ENCODE measurements at regions not wholly inside any gene's neighbourhood (a gene's known extent, or its start where the extent isn't known, plus 50 kb on each side); places are given as distances from the start of the nearest gene placed in this dataset.

DNA sequence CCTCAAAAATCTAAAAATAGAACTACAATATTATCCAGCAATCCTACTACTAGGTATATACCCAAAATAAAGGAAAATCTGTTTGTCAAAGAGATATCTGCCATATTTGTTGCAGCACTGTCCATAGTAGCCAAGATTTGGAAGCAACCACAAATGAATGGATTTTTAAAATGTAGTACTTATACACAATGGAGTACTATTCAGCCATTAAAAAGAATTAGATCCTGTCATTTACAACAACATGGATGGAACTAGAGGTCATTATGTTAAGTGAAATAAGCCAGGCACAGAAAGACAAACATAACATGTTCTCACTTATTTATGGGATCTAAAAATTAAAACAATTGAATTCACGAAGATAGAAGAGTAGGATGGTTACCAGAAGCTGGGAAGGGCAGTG lies 135.7 kb upstream of the CCDC28A start:
- Histone ChIP-seq H3K27me3 (ENCODE audit: insufficient read depth, low read depth) (no peaks in the 10 kb centered on the region), H4K20me1 (ENCODE audit: insufficient read depth) (no peaks in the 10 kb centered on the region), H3K79me2 (ENCODE audit: insufficient read depth, low read depth) (no peaks in the 10 kb centered on the region), H3K4me2 (no peak overlapping the region), H3K36me3 (ENCODE audit: insufficient read depth) (no peaks in the 10 kb centered on the region), H3K4me3 (IDR thresholded peaks at IDR 0.05; ENCODE audit: insufficient read depth, low read depth, low read length) (no peak overlapping the region), H2AFZ (ENCODE audit: low read depth) (no peak overlapping the region), H3K9ac (no peak overlapping the region), H3K4me1 (ENCODE audit: low read depth, poor library complexity, severe bottlenecking) (no peaks in the 10 kb centered on the region), H3K27ac (no peak overlapping the region)
- TF ChIP-seq, protein P1, sequence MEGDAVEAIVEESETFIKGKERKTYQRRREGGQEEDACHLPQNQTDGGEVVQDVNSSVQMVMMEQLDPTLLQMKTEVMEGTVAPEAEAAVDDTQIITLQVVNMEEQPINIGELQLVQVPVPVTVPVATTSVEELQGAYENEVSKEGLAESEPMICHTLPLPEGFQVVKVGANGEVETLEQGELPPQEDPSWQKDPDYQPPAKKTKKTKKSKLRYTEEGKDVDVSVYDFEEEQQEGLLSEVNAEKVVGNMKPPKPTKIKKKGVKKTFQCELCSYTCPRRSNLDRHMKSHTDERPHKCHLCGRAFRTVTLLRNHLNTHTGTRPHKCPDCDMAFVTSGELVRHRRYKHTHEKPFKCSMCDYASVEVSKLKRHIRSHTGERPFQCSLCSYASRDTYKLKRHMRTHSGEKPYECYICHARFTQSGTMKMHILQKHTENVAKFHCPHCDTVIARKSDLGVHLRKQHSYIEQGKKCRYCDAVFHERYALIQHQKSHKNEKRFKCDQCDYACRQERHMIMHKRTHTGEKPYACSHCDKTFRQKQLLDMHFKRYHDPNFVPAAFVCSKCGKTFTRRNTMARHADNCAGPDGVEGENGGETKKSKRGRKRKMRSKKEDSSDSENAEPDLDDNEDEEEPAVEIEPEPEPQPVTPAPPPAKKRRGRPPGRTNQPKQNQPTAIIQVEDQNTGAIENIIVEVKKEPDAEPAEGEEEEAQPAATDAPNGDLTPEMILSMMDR (conservative IDR thresholded peaks at IDR 0.05; ENCODE audit: low read depth, low read length) = no peak

DNA sequence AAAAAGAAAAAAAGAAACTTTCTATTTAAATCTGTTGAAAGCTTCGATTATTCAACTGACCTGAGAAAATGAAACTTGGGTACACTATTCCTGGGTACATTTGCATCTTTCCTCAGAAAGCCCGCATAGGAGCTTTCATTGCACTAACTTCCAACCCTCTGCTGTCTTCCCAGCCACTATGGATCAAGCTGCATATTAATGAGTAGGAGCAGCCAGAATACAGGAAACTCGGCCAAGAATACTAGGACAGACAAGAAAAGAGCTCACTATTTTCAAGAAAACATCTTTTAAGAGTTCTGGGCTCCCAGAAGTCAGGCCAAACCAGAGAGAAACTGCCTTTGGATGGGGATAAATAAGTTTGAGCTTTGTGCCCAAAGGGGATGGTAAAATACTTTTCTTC lies 135.0 kb upstream of the CCDC28A start:
- Histone ChIP-seq H3K27ac (no peak overlapping the region), H3K4me2 (no peak overlapping the region)

DNA sequence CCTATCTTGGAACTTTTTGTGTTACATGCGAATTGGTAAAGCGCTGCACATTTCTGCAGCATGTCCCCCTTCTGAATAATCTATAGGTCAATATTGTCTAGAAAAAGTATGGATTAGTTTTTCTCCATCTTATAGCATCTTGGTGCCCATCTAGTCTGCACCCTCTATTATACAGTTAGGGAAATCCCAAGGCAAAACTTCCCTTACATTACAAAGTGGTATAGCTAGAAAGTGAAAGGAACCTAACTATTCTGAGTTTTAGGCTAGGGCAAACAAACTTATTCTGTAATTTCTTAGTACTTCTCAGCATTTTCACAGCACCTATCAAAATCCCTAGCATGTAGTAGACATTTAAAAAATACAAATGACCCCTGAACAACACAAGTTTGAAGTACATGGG lies 133.5 kb upstream of the CCDC28A start:
- Histone ChIP-seq H3K9ac (no peak overlapping the region), H3K4me2 (no peak overlapping the region), H3K4me3 (IDR thresholded peaks at IDR 0.05; ENCODE audit: insufficient read depth, low read depth, low read length) (no peak overlapping the region), H3K36me3 (ENCODE audit: insufficient read depth) (no peaks in the 10 kb centered on the region), H3K27me3 (ENCODE audit: insufficient read depth, low read depth) (no peaks in the 10 kb centered on the region), H4K20me1 (ENCODE audit: insufficient read depth) (no peaks in the 10 kb centered on the region), H3K4me1 (ENCODE audit: low read depth, poor library complexity, severe bottlenecking) (no peaks in the 10 kb centered on the region), H2AFZ (ENCODE audit: low read depth) (no peak overlapping the region), H3K79me2 (ENCODE audit: insufficient read depth, low read depth) (no peaks in the 10 kb centered on the region), H3K27ac (no peak overlapping the region)
- TF ChIP-seq, protein P1 (conservative IDR thresholded peaks at IDR 0.05; ENCODE audit: low read depth, low read length) = no peak

More for the DNA sequence above, 135.0 kb upstream of the CCDC28A start:
- no peaks in the 10 kb centered on the region for H3K36me3 ChIP-seq (ENCODE audit: insufficient read depth)
- no peak overlapping the region for H3K4me3 ChIP-seq (IDR thresholded peaks at IDR 0.05; ENCODE audit: insufficient read depth, low read depth, low read length)
- H3K79me2 ChIP-seq (ENCODE audit: insufficient read depth, low read depth) = no peaks in the 10 kb centered on the region
- TF ChIP-seq, protein P1 (conservative IDR thresholded peaks at IDR 0.05; ENCODE audit: low read depth, low read length) = no peak
- H3K4me1 ChIP-seq (ENCODE audit: low read depth, poor library complexity, severe bottlenecking) = no peaks in the 10 kb centered on the region
- H3K9ac ChIP-seq = no peak overlapping the region
- H3K27me3 ChIP-seq (ENCODE audit: insufficient read depth, low read depth) = no peaks in the 10 kb centered on the region
- no peaks in the 10 kb centered on the region for H4K20me1 ChIP-seq (ENCODE audit: insufficient read depth)
- H2AFZ ChIP-seq (ENCODE audit: low read depth) = no peak overlapping the region

DNA sequence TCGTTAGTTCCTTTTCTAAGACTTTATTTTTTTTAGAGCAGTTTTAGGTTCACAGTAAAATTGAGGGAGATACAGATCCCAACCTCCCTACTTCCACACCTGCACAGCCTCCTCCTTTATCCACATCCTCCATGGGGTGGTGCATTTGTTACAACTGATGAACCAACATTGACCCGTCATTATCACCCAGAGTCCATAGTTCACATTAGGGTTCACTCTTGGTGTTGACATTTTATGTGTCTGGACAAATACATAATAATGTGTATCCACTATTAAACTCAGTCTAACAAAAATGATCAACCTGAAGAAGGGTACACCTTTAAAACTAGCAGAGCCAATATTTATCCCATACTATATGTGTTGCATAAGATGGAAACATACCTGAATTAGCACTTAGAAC lies 130.4 kb upstream of the CCDC28A start:
- H3K4me1 ChIP-seq (ENCODE audit: low read depth, poor library complexity, severe bottlenecking) = no peaks in the 10 kb centered on the region
- no peak overlapping the region for H3K4me3 ChIP-seq (IDR thresholded peaks at IDR 0.05; ENCODE audit: insufficient read depth, low read depth, low read length)
- no peak overlapping the region for H3K4me2 ChIP-seq
- no peaks in the 10 kb centered on the region for H3K79me2 ChIP-seq (ENCODE audit: insufficient read depth, low read depth)
- no peaks in the 10 kb centered on the region for H3K27me3 ChIP-seq (ENCODE audit: insufficient read depth, low read depth)
- no peaks in the 10 kb centered on the region for H3K36me3 ChIP-seq (ENCODE audit: insufficient read depth)
- no peaks in the 10 kb centered on the region for H4K20me1 ChIP-seq (ENCODE audit: insufficient read depth)
- no peak overlapping the region for H2AFZ ChIP-seq (ENCODE audit: low read depth)
- TF ChIP-seq, protein P1 (conservative IDR thresholded peaks at IDR 0.05; ENCODE audit: low read depth, low read length) = no peak
- no peak overlapping the region for H3K9ac ChIP-seq
- no peak overlapping the region for H3K27ac ChIP-seq

Data from KMS-11 (cell line).